GM10266 (cell line): ENCODE measurements at regions not wholly inside any gene's neighbourhood (a gene's known extent, or its start where the extent isn't known, plus 50 kb on each side); places are given as distances from the start of the nearest gene placed in this dataset.
"Not testable (repeated sequence)": the region's sequence is repeated elsewhere in the genome, so short reads cannot be mapped to it uniquely, and the experiment has no call there.

Experiments used
- DNase-seq: peaks from one replicate; pipeline ENCODE4 v3.0.0; 2012; ENCODE audit errors: extremely low spot score
- CTCF ChIP-seq: IDR thresholded peaks from 2 replicates; pipeline ENCODE4 v1.5.1; 2012; ENCODE audit warnings: mild to moderate bottlenecking, low read depth; ENCODE audit not compliant: control insufficient read depth, insufficient read depth; ENCODE audit errors: missing control alignments

- TF ChIP-seq CTCF = no peak
- DNase-seq = no peak
Measured at GRCh38 chr12:5173511-5174011, 129.9 kb downstream of the KCNA5 start.

- not testable (repeated sequence) for DNase-seq
Measured at GRCh38 chr12:5175415-5175814, 131.7 kb downstream of the KCNA5 start.

DNA sequence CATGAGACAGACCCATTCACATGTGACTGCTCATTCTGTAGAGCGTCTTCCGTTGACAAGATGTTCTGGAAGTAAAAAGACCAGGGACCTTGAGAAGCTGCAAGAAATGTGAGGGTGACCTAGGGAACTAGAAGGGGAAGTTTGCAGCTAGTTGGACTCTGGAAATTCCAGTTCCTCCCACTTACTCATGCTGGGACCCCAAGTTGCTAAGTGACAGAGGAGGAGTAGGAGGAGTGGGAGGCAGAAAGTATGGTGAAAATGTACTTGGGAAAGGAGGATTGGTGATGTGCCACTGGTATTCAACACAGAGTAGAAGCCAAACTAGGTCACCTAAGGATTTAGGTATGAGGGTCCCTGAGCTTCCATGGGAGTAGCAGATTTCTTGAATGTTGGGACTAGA lies 132.4 kb downstream of the KCNA5 start:
- no peak for TF ChIP-seq CTCF
- DNase-seq = no peak

DNA sequence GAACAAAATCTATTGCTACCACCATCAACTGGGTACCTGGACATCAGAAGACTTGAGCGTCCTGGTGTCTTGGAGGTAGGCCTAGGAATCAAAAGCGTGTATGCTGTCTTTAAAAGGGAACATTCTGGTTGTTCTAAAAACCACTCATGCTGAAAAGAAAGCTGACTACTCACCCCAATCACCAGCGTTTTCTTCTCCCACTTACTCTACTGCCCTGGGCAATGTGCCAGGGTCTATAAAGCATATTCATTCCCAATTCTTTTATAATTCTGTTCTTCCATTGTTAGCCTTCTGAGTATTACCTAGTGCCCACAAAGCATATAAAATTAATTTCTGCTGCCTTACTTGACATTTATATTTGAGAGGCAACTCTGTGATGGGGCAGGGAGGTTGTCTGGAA lies 133.4 kb downstream of the KCNA5 start:
- no peak for TF ChIP-seq CTCF
- no peak for DNase-seq

- no peak for TF ChIP-seq CTCF
- no peak for DNase-seq
Measured at GRCh38 chr12:5177731-5178130, 134.1 kb downstream of the KCNA5 start.

- TF ChIP-seq CTCF = no peak
- DNase-seq = no peak
Measured at GRCh38 chr12:5178571-5178970, 134.9 kb downstream of the KCNA5 start.

- TF ChIP-seq CTCF = no peak
- no peak for DNase-seq
Measured at GRCh38 chr12:5180496-5180895, 136.8 kb downstream of the KCNA5 start.

DNA sequence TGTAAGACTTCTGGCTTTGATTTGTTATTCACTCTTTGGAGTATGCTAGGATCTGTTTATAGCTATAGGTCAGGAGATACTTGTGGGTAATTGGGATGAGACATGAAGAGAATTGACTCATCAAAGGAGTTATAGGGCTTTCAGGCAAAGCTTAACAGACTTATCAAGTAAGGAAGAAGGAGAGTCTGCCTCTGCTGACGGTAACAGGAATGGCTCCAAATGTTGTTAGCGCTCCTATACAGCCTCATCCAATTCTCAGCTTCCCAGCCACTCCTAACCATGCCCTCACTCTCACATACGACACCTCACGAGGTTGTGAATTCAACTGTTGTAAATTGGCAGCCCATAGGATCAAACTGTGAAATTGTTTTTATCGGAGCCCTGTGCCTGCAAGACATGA lies 140.5 kb downstream of the KCNA5 start:
- no peak for DNase-seq
- TF ChIP-seq CTCF = no peak
